Amniotic stem cell (primary cell): ENCODE measurements at regions not wholly inside any gene's neighbourhood (a gene's known extent, or its start where the extent isn't known, plus 50 kb on each side); places are given as distances from the start of the nearest gene placed in this dataset.
A peak's percentile ranks its signal among the peaks of the same experiment; 100 is the strongest.

ENCODE experiments used
- DNase-seq: peaks from one replicate; lab custom pipeline; 2025; lab: John Stamatoyannopoulos, UW

DNA sequence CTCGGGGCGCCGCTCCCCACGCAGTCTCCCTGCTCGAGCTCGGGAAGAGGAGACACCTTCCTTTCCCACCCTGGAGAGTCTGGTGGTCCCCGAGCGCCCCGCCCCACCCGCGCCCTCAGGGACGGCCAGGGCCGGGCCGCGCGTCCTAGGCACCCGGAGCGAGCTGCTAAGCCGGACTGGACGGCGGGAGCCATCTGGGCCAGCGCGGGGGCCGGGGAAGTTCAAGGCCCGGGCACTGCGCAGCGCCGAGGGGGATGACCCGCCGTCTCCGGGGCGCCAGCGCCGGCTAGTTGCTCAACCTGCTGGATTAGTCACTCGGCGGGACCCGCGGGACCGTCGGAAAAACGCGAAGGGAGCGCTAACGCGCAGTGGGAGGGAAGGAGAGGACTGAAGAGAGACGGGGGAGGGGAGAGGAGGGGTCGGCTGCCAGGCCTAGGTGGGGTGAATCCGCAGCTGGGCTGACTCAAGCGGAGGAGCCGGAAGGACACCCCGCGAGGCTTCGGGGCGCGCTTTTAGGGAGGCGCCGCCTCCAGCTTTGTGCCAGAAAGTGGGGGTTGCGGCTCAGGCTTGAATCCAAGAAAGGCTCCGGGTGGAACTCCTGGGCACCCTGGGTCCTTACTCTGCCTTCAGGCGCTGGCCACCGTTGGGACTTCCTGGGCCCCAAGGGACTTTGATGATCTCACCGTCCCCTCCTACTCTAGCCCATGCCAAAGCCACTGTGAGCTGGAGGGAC, 75.7 kb upstream of the FOXP4 start:
- no peak for DNase-seq

DNA sequence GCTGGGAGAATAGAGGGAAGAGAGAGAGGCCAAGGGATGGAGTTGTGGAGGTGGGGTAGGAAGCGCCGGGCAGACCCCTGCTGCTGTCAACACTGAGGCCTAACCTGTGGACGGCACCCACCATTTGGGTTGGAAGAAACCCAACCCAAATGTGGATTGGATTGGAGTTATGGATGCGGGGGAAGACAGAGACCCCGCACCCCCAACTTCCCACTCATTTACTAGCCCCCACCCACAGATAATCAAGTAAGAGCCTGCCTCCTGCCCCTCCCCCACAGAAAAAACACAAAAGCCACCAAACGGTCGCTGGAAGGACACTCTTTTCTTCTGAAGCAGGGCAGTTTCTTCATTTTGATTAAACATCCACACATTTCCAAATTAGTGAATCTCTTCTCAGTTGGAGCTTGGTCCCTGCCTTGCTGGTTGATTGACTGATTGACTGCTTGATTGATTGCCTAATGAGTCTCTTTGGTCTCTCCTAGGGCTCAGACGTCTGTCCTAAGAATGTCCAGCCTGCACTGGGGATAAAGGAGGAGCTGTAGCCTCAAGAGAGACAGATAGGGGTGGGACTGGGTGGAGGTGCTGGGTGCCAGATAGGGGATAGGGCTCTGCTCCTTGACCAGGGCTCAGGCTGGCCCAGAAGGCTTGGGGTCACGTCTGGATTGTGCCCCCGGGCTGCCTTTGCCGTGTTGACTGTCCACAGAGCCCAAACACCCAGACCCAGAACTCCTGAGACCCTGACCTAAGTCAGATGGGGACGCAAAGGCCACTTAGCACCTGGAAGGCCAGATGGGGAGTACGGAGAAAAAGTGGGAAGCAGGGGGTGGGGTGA, 74.9 kb upstream of the FOXP4 start:
- no peak for DNase-seq

DNA sequence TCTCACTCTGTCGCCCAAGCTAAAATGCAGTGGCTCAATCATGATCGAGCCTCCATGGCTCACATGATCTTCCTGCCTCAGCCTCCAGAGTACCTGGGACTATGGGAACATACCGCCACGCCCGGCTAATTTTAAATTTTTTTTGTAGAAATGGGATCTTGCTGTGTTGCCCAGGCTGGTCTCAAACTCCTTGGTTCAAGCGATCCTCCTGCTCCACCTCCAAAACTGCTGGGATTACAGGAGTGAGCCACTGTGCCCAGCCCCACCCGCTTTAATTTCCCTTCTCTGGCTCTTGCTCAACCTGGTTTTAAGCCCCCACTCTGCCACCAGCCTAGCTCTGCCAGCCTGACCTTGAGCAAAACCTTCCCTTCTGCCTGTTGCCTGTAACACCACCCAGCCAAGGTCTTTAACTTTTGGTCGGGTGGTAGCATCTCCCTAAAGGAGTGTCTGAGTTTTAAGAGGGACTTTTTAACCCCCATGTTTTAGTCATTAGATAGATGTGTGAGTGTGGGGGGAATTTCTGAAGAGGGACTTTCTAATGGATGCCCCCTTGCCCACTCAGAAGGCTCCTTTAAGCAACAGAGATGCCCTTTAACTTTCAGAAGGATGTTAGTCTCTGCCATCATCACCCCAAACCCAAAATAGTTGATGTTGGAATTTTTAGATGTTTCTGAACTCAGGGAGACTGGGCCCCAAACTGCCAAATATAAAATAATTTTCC, 71.8 kb upstream of the FOXP4 start:
- no peak for DNase-seq

DNA sequence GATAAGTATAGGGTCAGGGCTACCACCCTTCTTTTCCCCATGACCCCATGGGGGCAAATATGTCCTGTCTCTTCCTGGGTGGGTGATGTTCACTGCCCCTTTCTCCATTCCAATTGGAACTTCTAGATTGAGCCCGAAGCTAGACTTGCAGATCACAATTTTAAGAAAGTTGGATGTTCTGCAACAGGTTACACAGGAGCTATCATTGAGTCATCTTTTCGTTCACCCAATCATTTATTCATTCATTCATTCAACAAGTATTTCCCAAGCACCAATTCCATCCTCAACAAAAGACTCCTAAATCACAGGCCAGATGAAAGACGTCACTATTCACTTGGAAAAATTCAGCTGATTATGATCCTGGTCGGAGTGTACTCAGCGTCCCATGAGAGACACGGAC, 71.0 kb upstream of the FOXP4 start:
- no peak for DNase-seq

DNA sequence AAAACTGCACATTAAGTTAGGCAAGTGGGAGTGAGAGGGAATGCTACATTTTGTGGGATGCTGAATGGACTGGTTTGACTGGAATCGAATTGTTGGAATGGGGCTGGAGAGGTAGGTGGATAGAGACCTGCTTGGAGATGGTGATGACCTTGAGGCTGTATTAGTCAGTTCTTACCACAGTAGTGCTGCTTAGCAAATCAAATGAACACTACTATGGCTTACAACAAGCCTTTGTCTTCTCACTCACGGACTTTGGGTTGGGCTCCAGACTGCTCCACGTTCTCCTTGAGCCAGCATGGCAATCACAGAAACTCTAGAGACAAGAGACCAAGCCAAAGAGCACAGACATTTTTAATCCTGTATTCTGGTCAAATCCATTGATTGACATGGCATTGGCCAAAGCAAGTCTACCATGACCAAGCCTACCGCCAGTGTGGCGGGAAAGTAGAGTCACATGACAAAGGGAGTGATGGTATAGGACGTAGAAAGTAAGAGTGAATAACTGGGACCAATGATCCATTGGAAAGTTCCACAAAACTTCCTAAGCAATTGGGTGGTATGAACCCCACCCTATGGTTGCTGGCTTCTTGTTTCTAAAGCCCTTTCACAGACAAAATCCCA, 70.3 kb upstream of the FOXP4 start:
- DNase-seq, result no peak

DNA sequence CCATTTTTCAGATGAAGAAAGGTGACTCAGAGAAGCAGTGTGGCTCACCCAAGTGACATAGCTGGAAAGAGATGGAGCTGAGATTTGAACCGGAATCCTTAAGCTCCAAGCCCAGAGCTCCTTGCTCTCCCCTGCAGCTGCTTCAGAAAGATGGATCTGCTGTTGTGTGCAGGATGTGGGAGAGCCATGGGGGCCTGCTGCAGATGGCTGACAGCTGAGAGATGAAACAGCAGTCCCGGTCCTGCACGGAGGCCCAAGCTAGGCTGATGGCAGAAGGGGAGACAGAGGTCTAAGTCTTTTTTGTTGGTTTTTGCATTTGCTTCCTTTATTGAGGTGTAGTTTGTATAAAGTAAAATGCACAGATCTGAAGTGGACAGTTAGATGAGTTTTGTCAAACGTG, 69.8 kb upstream of the FOXP4 start:
- DNase-seq, result no peak

DNA sequence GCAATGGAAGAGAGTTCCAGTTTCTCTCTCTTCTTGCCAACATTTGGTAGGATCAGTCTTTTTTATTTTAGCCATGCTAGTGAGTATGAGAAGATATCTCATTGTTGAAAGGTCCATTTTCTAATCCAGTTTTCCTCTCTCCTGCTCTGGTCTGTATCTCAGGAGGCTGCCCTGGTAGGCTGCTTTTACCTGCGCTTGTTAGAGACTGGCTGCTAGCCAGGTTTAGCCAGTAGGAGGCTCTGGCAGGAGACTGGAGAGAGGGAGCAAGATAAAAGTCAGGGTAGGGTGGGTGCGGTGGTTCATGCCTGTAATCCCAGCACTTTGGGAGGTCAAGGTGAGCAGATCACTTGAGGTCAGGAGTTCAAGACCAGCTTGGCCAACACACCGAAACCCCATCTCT, 68.6 kb upstream of the FOXP4 start:
- DNase-seq, result no peak

DNA sequence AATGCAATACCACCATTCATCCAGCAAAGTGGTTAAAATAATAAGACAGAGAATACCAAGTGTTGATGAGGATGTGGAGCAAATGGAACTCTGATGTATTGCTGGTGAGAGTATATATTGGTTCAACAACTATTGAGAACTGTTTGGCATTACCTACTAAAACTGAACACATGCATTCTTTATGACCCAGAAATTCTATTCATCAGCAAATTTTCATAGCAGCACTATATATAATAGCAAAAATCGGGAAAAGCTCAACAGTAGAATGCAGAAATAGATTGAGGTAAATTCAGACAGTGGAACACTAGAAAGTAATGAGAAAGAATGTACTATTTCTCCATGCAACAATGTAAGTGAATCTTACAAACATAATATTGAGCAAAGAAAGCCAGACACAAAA, 62.2 kb upstream of the FOXP4 start:
- no peak for DNase-seq

DNA sequence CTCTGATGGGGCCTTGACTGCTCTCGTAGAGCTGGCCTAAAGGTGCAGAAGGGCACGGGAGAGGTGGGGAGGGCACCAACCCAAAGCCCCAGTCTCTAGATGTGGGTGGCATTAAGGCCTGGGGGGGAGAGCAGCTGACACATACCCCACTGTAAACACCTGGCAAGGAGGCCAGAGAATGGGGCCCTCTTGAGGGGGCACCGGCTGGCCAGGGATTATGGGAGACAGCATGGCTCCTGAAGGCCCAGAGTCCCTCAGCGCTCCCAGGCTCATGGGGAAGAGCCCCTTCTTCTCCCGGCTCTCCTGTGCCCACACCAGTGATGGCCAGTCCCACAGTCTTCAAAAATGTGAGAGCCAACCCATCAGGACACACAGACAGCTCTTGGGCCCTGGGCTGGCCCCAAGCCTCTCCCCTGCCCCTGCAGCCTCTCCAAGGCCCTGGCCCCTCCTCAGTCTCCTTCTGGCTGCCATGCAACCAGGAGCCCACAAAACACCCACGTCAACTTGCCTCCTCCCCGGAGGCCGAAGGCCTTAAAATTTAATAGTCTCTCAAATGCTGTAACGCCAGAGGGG, 58.2 kb upstream of the FOXP4 start:
- DNase-seq, result no peak

DNA sequence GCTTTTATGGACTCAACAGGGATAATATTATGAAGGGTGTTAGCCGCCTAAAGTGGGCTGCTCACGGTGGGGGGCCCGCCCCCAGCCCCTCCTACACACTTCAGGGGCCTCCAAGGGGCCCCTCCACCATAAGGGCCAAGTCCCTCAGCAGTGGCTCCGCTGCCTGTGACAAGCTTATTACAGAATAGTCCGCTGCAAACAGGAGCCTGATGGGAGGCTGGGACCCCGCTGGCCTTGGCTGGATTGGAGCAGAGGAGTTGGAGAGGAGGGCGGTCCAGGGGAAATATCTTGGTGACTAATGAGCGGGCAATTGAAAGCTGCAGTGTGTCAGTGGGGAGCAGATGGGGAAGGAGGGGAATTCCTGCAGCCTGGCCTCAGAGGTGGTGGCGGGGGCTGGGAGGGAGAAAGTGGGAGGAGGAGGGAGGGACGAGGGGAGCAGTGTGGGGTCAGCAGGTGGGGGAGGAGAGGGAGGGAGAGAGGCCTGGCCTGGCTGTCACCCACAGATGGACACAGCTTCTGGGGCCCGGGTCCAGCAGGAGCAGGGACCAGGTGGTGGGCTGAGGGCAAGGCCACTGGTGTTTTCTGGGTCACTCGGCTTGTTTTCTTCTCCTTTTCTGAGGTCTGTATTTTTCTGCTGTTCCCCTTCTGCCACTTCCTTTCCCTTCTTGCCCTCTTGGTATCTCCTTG, 57.6 kb upstream of the FOXP4 start:
- peak; percentile 74 for DNase-seq

DNA sequence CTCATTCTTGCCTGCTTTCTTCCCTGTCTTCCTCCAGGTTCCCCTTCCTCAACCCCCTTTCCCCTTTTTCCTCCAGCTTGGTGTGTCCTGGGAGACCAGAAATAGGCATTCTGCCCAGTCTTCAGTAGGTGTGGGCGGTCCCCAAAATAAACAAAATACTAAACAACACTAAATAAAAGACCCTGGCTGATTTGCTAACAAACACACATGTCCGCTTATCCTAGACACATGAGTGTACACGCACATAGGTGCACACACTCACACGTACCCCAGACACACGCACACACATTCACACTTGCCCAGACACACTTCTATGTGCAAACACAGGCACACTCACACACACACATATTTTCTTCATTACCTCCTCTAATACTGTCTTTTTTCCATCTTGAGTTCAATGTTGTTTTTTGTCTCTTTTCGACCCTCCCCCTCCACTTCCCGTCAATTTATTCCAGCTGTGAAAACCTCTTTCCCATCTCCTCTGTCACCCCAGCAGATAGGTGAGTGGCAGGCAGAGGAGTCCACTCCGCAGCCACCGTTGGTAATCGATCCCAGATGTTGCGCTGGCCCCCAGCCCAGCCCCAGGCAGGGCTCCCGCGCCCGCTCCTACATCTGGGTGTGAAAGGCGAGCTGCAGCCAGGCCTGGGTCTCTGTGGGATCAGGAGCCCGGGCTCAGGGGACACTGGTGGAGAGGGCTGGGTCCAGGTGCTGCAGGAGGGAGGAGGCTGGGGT, 56.9 kb upstream of the FOXP4 start:
- no peak for DNase-seq

DNA sequence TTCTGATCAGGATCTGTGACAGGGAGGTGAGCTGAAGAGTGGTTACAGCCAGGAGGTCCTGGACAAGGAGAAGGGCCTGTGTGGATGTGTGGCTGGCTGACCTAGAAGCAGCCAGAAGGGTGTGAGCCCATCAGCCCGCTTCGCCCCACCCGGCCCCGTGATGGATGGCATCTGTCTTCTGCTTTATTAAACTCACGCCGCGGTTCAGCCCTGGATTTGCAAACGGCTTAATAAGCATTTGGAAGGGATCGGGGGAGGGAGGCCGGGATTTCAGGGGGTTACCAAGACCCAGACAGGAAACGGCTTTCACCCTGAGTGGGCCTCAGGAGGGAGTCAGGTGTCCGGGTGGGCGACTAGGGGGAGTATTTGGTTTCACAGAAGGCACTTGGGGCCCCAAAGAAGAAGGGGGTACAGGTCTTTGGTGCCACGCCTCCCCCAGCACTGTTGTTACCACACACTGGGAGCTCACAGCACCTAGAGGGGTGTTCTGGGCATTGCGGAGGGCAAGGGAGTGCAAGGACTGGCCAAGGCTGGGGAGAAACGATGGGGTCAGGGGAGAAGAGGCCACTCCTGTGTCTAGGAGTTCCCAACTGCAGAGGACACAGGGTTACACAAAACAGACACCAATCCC, 53.8 kb upstream of the FOXP4 start:
- DNase-seq, result no peak

DNA sequence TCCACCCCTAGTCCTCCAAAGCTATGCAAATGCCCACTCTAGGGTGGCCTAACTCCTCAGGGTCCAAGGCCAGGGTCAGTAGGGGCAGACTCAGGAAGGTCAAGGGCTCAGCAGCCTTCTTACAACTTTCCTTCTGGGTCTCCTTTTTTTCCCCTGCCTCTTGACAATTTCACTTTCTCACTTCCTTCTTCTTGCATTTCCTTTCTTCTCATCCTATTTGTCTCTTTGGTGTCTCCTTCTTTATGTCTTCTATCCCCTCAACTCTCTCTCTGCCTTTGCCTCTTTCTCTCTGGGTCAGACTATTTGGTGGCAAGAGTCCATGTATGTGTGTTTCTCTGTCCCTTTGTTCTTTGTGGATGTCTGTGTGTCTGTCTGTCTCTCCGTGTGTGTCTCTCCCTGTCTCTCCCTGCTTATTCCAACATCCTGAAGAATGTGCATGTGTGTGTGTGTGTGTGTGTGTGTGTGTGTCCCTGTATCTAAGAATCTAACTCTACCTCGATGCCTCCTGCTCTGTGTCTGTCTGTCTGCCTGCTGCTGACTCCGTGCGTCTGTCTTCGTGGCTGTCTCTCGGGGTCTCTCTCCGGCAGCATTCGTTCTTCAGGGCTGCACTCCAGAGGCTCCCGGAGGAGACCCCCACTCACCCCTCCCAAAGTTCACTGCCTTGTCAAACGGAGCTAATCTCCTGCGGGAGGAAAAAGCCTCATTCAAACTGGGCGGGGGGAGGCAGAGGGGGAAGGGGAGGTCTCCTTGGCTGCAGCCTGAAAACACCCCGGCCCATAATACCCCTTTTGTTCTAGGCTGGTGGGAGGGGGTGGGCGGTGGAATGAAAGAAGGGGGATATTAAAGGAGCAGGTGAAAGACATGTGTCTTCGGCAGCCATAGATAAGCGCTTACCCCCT, 51.7 kb upstream of the FOXP4 start:
- DNase-seq, result no peak
